SU-DHL-6 (cell line): ENCODE measurements at regions not wholly inside any gene's neighbourhood (a gene's known extent, or its start where the extent isn't known, plus 50 kb on each side); places are given as distances from the start of the nearest gene placed in this dataset.

Experiments
- EZH2phosphoT487 ChIP-seq: fragments of 200-600 bp; sonication (generic), shearing (Covaris generic); conservative IDR thresholded peaks from 2 replicates; pipeline ENCODE4 v1.6.1; 2018; ENCODE audit warnings: mild to moderate bottlenecking, antibody characterized with exemption, low read length, moderate library complexity, mixed read lengths
- TF ChIP-seq, protein P1 (sequence below): fragments of 200-600 bp; sonication (generic); IDR thresholded peaks from one replicate; pipeline ENCODE4 v1.5.1; 2017; ENCODE audit warnings: antibody characterized with exemption, mild to moderate bottlenecking, low read length, moderate library complexity; ENCODE audit not compliant: insufficient read depth, poor library complexity, severe bottlenecking

- TF ChIP-seq, protein P1, sequence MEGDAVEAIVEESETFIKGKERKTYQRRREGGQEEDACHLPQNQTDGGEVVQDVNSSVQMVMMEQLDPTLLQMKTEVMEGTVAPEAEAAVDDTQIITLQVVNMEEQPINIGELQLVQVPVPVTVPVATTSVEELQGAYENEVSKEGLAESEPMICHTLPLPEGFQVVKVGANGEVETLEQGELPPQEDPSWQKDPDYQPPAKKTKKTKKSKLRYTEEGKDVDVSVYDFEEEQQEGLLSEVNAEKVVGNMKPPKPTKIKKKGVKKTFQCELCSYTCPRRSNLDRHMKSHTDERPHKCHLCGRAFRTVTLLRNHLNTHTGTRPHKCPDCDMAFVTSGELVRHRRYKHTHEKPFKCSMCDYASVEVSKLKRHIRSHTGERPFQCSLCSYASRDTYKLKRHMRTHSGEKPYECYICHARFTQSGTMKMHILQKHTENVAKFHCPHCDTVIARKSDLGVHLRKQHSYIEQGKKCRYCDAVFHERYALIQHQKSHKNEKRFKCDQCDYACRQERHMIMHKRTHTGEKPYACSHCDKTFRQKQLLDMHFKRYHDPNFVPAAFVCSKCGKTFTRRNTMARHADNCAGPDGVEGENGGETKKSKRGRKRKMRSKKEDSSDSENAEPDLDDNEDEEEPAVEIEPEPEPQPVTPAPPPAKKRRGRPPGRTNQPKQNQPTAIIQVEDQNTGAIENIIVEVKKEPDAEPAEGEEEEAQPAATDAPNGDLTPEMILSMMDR, result no peak
- TF ChIP-seq EZH2phosphoT487, result no peak
Measured at GRCh38 chr6:134642279-134642678, 307.6 kb downstream of the ALDH8A1 start.
